ENCODE measurements at regions not wholly inside any gene's neighbourhood (a gene's known extent, or its start where the extent isn't known, plus 50 kb on each side); places are given as distances from the start of the nearest gene placed in this dataset.

GRCh38 chr11:29842061-29842460 is 174.8 kb downstream of the KCNA4 start:
- TF ChIP-seq RARB (CRISPR knock-in tag; IDR thresholded peaks at IDR 0.05) (no peak), ARNTL (CRISPR knock-in tag; IDR thresholded peaks at IDR 0.05; ENCODE audit: borderline replicate concordance, low read depth) (no peak), TSHZ2 (CRISPR knock-in tag; IDR thresholded peaks at IDR 0.05) (no peak), TOX (CRISPR knock-in tag; IDR thresholded peaks at IDR 0.05; ENCODE audit: borderline replicate concordance) (no peak), CREB5 (CRISPR knock-in tag; IDR thresholded peaks at IDR 0.05; ENCODE audit: low read depth) (no peak), ZNF70 (CRISPR knock-in tag; IDR thresholded peaks at IDR 0.05) (no peak), SNAI2 (CRISPR knock-in tag; IDR thresholded peaks at IDR 0.05) (no peak), ZNF565 (CRISPR knock-in tag; conservative IDR thresholded peaks at IDR 0.05; ENCODE audit: low read depth) (no peak), ZFP30 (CRISPR knock-in tag; IDR thresholded peaks at IDR 0.05) (no peak), CSDC2 (CRISPR knock-in tag; IDR thresholded peaks at IDR 0.05) (no peak), OSR1 (CRISPR knock-in tag; IDR thresholded peaks at IDR 0.05) (no peak), PATZ1 (CRISPR knock-in tag; IDR thresholded peaks at IDR 0.05; ENCODE audit: borderline replicate concordance) (no peak), ZFP3 (CRISPR knock-in tag; IDR thresholded peaks at IDR 0.05) (no peak), ISL1 (CRISPR knock-in tag; IDR thresholded peaks at IDR 0.05) (no peak)
